A549 (cell line): ENCODE measurements at regions not wholly inside any gene's neighbourhood (a gene's known extent, or its start where the extent isn't known, plus 50 kb on each side); places are given as distances from the start of the nearest gene placed in this dataset.

Experiments
- ATAC-seq, 2 experiments: fragments of 200-7000 bp in 1 of 2; fragments of >200 bp in 1 of 2; cut with Nextera tagmentation in 1 of 2; cut with Tn5 transposase in 1 of 2; 3 replicates each; pipeline versions ENCODE4 v1.8.0 to v1.9.1; 2018 to 2020; ENCODE audit warnings: mild to moderate bottlenecking in 1 of 2, moderate library complexity in 1 of 2
- CTCF ChIA-PET: fragments of 300-600 bp; sonication (Branson Sonifier 250); formaldehyde crosslinking; extraction: SDS; loops from one replicate; lab custom pipeline; 2021; ENCODE audit warnings: antibody characterized with exemption, inconsistent platforms; lab: Yijun Ruan, JAX
- POLR2A ChIA-PET: fragments of 350-600 bp; formaldehyde crosslinking; extraction: SDS; loops from one replicate; lab custom pipeline; 2021; ENCODE audit warnings: antibody characterized with exemption, inconsistent platforms; lab: Yijun Ruan, JAX
- DNase-seq, 2 experiments: peaks; one replicate each; pipeline versions ENCODE4 v3.0.0 to v3.0.0-alpha.2; 2011 to 2016; ENCODE audit warnings: low read depth in 1 of 2, low spot score in 1 of 2
- FAIRE-seq: peaks from 2 replicates; lab custom pipeline; 2011; peaks lifted over from hg19 to GRCh38; lab: Jason Lieb, UNC
- H3K27ac ChIP-seq, 2 experiments: fragments of >200 bp; sonication (Bioruptor Twin); formaldehyde crosslinking; 3 replicates each; pipeline ENCODE4 v1.5.1; 2016 to 2017
- H3K4me1 ChIP-seq: fragments of >200 bp; sonication (Bioruptor Twin); formaldehyde crosslinking; 3 replicates; pipeline ENCODE4 v1.6.1; 2016
- H3K4me2 ChIP-seq: fragments of >200 bp; sonication (Bioruptor Twin); formaldehyde crosslinking; 3 replicates; pipeline ENCODE4 v1.6.1; 2016
- H3K4me3 ChIP-seq: fragments of >200 bp; sonication (Bioruptor Twin); formaldehyde crosslinking; 3 replicates; pipeline ENCODE4 v1.5.1; 2016
- H3K9me3 ChIP-seq: fragments of >200 bp; sonication (Bioruptor Twin); formaldehyde crosslinking; 3 replicates; pipeline ENCODE4 v1.6.1; 2016
- CBX2 ChIP-seq: fragments of 200-600 bp; sonication (generic); IDR thresholded peaks from 2 replicates; pipeline ENCODE4 v1.6.1; 2016; ENCODE audit warnings: low read depth, mild to moderate bottlenecking, borderline replicate concordance
- CTCF ChIP-seq: fragments of >200 bp; sonication (Bioruptor Twin); formaldehyde crosslinking; IDR thresholded peaks from 3 replicates; pipeline ENCODE4 v1.5.1; 2016
- EHF ChIP-seq: fragments of 250-450 bp; sonication (Bioruptor Pico); IDR thresholded peaks from 2 replicates; pipeline ENCODE4 v1.5.0; 2020; ENCODE audit warnings: mild to moderate bottlenecking
- EP300 ChIP-seq, 2 experiments: fragments of >200 bp; sonication (Bioruptor Twin); formaldehyde crosslinking; IDR thresholded peaks; 2 replicates in 1 of 2; 3 replicates in 1 of 2; pipeline ENCODE4 v1.6.1; 2016 to 2017
- FOXS1 ChIP-seq: fragments of 250-450 bp; sonication (Bioruptor Pico); IDR thresholded peaks from 2 replicates; pipeline ENCODE4 v1.5.0; 2020; ENCODE audit warnings: mild to moderate bottlenecking, moderate library complexity
- GATA3 ChIP-seq: IDR thresholded peaks from 2 replicates; pipeline ENCODE4 v1.6.1; 2012; ENCODE audit warnings: borderline replicate concordance
- HDAC2 ChIP-seq: fragments of 200-600 bp; sonication (generic); IDR thresholded peaks from 2 replicates; pipeline ENCODE4 v1.6.1; 2016
- HEYL ChIP-seq: fragments of 250-450 bp; sonication (Bioruptor Pico); IDR thresholded peaks from 2 replicates; pipeline ENCODE4 v1.8.0; 2021; ENCODE audit warnings: mild to moderate bottlenecking, moderate library complexity
- HMGXB4 ChIP-seq: fragments of 250-450 bp; sonication (Bioruptor Pico); IDR thresholded peaks from 2 replicates; pipeline ENCODE4 v1.5.0; 2021; ENCODE audit warnings: mild to moderate bottlenecking, moderate library complexity, borderline replicate concordance
- JUN ChIP-seq, 2 experiments: fragments of >200 bp; sonication (Bioruptor Twin); formaldehyde crosslinking; IDR thresholded peaks; 2 replicates in 1 of 2; 3 replicates in 1 of 2; pipeline ENCODE4 v1.6.1; 2016 to 2017
- KDM1A ChIP-seq: fragments of 200-600 bp; sonication (generic); IDR thresholded peaks from 2 replicates; pipeline ENCODE4 v1.6.1; 2016; ENCODE audit warnings: low read depth, mild to moderate bottlenecking
- KDM5A ChIP-seq: fragments of 200-600 bp; sonication (generic); IDR thresholded peaks from 2 replicates; pipeline ENCODE4 v1.6.1; 2016; ENCODE audit warnings: antibody characterized with exemption, mild to moderate bottlenecking
- MAFK ChIP-seq: fragments of 450-650 bp; IDR thresholded peaks from 2 replicates; pipeline ENCODE4 v1.6.1; 2014; ENCODE audit not compliant: partially characterized antibody
- MAZ ChIP-seq: fragments of 150-350 bp; IDR thresholded peaks from 2 replicates; pipeline ENCODE4 v1.6.1; 2014; ENCODE audit warnings: antibody characterized with exemption, low read depth, low read length, borderline replicate concordance
- MYC ChIP-seq: IDR thresholded peaks from 2 replicates; pipeline ENCODE4 v1.6.1; 2012; ENCODE audit warnings: mild to moderate bottlenecking, inconsistent platforms, low read length, improper control_type of control experiment, borderline replicate concordance
- NFE2L2 ChIP-seq: fragments of 150-350 bp; conservative IDR thresholded peaks from 2 replicates; pipeline ENCODE4 v1.6.1; 2014; ENCODE audit warnings: low read length
- NR3C1 ChIP-seq: fragments of >200 bp; sonication (Bioruptor Twin); formaldehyde crosslinking; IDR thresholded peaks from 3 replicates; pipeline ENCODE4 v1.6.1; 2017
- PBX3 ChIP-seq: IDR thresholded peaks from 2 replicates; pipeline ENCODE4 v1.6.1; 2012
- POLR2A ChIP-seq: IDR thresholded peaks from 2 replicates; pipeline ENCODE4 v1.6.1; 2012; ENCODE audit warnings: mild to moderate bottlenecking, low read length
- RCOR1 ChIP-seq: fragments of 150-350 bp; IDR thresholded peaks from 2 replicates; pipeline ENCODE4 v1.6.1; 2014; ENCODE audit warnings: antibody characterized with exemption, low read length, low read depth
- SREBF2 ChIP-seq: fragments of 450-650 bp; IDR thresholded peaks from 2 replicates; pipeline ENCODE4 v1.6.1; 2014; ENCODE audit warnings: mild to moderate bottlenecking, moderate library complexity
- TFCP2L1 ChIP-seq: fragments of 250-450 bp; sonication (Bioruptor Pico); IDR thresholded peaks from 2 replicates; pipeline ENCODE4 v1.5.0; 2021; ENCODE audit warnings: mild to moderate bottlenecking
- TP53 ChIP-seq: fragments of 250-450 bp; sonication (Bioruptor Pico); IDR thresholded peaks from 2 replicates; pipeline ENCODE4 v1.5.0; 2021; ENCODE audit warnings: mild to moderate bottlenecking, moderate library complexity
- ZNF302 ChIP-seq: fragments of 250-450 bp; sonication (Bioruptor Pico); IDR thresholded peaks from 2 replicates; pipeline ENCODE4 v1.9.0; 2021; ENCODE audit warnings: inconsistent platforms, mild to moderate bottlenecking, moderate library complexity
- ZSCAN20 ChIP-seq: fragments of 250-450 bp; sonication (Bioruptor Pico); IDR thresholded peaks from 2 replicates; pipeline ENCODE4 v1.8.0; 2022; ENCODE audit warnings: mild to moderate bottlenecking, moderate library complexity
- WGBS: methylation state at CpG from one replicate; pipeline ENCODE4 v1.1.6; 2017; ENCODE audit errors: missing lambda C conversion rate; 5-methylcytosine and 5-hydroxymethylcytosine counted together

- no peak overlapping the region for H3K4me2 ChIP-seq
- no peak for TF ChIP-seq POLR2A
- no peak for TF ChIP-seq MAZ
- TF ChIP-seq KDM5A, result no peak
- no peak for TF ChIP-seq TP53 (CRISPR knock-in tag)
- no peak for TF ChIP-seq RCOR1
- no peak for TF ChIP-seq HEYL (CRISPR knock-in tag)
- no peak for TF ChIP-seq EHF
- no peak for TF ChIP-seq ZSCAN20 (CRISPR knock-in tag)
- TF ChIP-seq PBX3, result no peak
- no peak for TF ChIP-seq KDM1A
- no peak for TF ChIP-seq NR3C1
- TF ChIP-seq CTCF, result no peak
- no peak for TF ChIP-seq ZNF302 (CRISPR knock-in tag)
- TF ChIP-seq EP300 (IDR thresholded peaks at IDR 0.05), result no peak
- TF ChIP-seq MYC, result no peak
- H3K4me1 ChIP-seq, result no peaks in the 10 kb centered on the region
- CTCF ChIA-PET, result interaction anchor here (0.6 to 1.1 kb wide), 3 partner anchors 27 to 1289 kb away, joined by 3 to 4 read pairs (median 3); no protein-coding TSS in a partner anchor
- no peak overlapping the region for H3K27ac ChIP-seq
- DNase-seq (no peak), ATAC-seq (no peak), FAIRE-seq (no peak)
- H3K4me3 ChIP-seq, result no peak overlapping the region
- no peaks in the 10 kb centered on the region for H3K9me3 ChIP-seq
- WGBS, result 12% methylated on average over 5 of the region's 5 CpGs
- POLR2A ChIA-PET, result no interaction called here
These were observed 257.1 kb upstream of the EEF2KMT start for GRCh38 chr16:5354645-5355044.

GRCh38 chr16:5349670-5350517 is 252.3 kb upstream of the EEF2KMT start:
- Histone ChIP-seq H3K4me1 (no peaks in the 10 kb centered on the region), H3K4me2 (no peak overlapping the region), H3K27ac (no peak overlapping the region), H3K4me3 (no peak overlapping the region), H3K9me3 (no peaks in the 10 kb centered on the region)
- TF ChIP-seq JUN (IDR thresholded peaks at IDR 0.05) (no peak), NFE2L2 (no peak), MAFK (no peak), TFCP2L1 (no peak), FOXS1 (CRISPR knock-in tag) (no peak), POLR2A (no peak), HDAC2 (no peak), PBX3 (no peak), GATA3 (no peak), MYC (no peak), CBX2 (no peak), SREBF2 (no peak), HMGXB4 (no peak)
- ChIA-PET CTCF (no interaction called here), POLR2A (no interaction called here)
- 17% methylated on average over 11 of the region's 11 CpGs for WGBS
- no peak for DNase-seq
- no peak for ATAC-seq
- FAIRE-seq, result no peak
